ENCODE measurements at regions not wholly inside any gene's neighbourhood (a gene's known extent, or its start where the extent isn't known, plus 50 kb on each side); places are given as distances from the start of the nearest gene placed in this dataset.

DNA sequence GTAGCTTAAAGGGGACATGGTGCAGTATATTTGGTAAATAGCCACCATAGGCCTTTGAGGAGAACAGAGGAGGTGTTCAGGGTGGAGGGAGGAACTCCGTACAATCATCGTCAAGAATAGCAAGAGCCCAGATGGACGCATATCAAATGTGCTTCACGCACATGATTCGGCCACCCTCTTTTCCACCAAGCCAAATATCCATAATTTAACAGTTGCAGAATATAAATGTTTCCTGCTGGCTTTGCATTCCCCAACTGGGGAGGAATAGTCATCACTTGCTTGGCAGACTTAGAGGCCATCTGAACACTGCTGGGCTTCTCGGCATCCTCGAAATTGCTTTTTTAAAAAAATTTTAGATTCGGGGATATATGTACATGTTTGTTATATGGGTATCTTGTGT is 111.9 kb upstream of the ERCC4 start:
- TF ChIP-seq CTCF (IDR thresholded peaks at IDR 0.05) (no peak), POLR2A (IDR thresholded peaks at IDR 0.05) (no peak)

Measured in right lobe of liver (tissue), 4 donors.